GM19463 (cell line): ENCODE measurements at regions not wholly inside any gene's neighbourhood (a gene's known extent, or its start where the extent isn't known, plus 50 kb on each side); places are given as distances from the start of the nearest gene placed in this dataset.

ENCODE experiments used
- ATAC-seq: cut with Tn5 transposase; IDR thresholded peaks from one replicate; pipeline ENCODE4 v1.9.1; 2021; ENCODE audit warnings: mild to moderate bottlenecking, moderate library complexity; ENCODE audit not compliant: unreplicated experiment

DNA sequence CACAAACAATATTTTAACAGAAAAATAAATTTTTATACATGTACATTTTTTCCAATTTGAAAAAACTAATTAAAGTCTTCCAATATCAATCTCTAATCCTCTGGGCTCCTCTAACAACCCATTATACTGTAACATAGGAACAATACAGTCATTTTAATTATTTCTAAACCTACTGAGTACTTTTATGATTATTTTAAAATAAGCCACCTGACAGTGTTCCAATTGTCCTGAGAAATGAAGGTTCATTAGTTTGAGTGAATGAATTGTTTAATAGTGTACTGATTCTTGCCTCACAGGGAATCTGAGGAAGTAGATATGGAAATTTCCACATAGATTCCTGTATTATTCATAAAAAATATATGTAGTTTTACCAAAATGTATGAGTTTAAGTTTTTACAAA is 123.1 kb upstream of the EYS start:
- no peak for ATAC-seq

DNA sequence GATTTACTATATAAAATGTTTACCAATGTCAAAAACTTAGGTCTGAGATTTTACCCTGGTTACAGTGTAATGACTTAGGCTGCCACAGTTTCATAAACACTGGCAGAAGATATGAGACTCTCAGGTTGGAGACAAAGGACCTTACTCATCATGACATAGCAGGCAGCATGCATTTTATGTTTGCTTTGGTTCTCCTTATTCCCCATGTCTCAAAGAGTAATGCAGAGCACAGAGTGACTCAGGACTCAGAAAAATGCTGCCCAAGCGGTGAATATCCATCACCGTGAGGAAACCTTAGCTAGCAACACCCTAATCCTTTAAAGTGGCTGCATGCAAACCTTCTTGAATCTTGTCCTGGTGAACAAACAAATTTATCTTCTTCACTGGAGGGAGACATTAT is 112.1 kb upstream of the EYS start:
- no peak for ATAC-seq

DNA sequence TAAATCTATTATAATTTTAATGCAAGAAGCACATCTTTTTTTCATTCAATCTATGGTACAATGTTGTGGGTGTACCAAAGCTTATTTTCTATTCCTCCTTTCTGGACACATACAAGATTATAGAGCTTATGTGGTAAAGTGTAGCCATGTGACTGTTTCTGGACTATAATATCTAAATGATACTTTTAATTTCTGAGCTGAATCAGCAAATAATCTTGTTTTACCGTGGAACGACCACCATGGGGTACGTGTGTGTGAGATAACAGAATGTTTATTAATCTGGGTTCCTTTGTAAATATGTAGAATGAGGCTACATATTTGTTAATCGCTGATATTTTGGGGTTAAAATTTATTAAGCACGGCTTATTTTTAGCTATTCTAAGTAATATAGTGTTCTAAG is 111.5 kb upstream of the EYS start:
- no peak for ATAC-seq

DNA sequence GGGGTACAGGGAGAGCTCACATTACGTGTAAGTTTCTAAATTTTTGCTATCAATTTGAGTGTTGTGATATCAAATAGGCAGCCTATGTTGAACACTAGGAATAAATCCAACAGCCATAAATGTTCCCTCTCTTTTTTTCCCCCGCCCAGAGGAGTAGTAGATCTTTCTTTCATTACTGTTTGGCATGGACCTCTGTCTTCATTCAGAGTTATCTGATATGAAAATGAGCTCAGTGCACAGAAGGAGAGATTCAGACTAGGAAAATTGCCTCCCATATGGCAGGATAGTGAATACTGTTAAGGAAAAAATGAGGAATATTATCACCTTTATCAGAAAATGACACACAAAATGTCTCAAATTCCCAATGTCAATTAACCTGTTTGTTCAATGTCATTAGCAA is 110.0 kb upstream of the EYS start:
- ATAC-seq: no peak

- ATAC-seq: no peak
These were observed 107.0 kb upstream of the EYS start for GRCh38 chr6:65814071-65814470.

- ATAC-seq: no peak
These were observed 96.2 kb upstream of the EYS start for GRCh38 chr6:65803186-65803585.

DNA sequence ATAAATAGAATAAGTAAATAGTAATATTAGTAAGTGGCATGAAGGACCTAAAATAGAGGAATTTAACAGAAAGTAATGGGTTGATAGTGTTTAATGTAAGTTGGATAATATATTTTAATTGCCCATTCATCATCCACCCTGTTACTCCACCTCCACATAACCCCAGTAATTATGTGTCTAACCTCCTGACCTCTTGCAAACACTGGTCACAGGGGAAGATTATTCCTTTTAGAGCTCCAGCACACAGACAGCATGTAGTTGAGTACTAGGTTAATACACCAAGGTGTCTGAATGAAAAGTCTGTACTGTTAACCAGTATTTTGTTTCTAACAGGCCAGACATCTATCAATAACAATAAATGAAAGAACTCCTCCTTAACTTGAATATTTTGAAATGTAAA is 92.4 kb upstream of the EYS start:
- no peak for ATAC-seq

DNA sequence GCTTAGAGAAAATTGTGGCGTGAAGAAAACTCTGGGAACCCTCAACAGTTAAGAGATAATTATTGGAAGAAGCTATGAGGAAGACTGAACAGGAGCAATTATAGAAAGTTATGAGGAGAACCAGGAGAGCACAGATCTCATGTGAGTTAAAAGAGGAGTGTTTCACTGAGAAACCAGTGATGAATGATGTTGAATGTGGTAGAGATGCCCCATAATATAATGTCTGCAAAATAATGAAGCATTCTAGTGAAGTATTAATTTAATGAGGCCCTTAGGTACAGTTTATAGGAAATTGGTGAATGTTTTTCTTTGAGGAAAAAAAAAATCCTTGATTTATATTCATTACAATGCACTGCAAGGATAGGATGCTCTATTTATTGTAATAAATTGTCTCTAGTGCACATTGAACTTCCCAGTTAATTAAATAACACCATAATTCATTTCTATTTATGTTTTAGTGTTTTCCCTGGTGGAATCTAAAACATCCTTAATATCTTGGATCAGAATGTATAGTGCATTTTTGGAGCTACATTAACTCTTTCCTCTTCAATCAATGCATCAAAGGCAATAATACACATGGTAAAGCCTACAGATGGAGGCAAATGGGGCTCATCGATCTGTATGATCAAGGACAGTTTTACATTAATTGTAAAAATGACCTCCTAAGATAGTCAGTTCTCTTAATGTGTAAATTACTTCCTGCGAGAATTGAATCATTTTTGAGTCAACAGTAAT is 91.4 kb upstream of the EYS start:
- ATAC-seq: no peak

DNA sequence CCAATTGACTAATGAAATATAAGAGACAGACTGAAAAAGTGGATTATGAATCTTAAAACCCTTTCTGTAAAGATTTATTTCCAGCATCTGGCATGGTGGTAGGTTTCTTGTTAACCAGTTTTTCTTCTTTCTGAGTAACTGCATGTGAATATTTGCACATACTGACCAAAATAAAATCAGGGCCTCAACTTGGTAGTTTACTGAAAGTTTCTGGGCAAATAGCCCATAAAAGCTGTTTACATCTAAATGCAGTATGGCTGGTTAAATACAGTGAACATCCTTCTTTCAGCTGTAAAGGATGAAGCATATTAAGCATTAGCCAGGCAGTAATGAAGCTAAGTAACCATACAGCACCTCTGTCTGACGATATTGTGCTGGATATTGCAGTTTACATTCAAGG is 83.6 kb upstream of the EYS start:
- no peak for ATAC-seq

DNA sequence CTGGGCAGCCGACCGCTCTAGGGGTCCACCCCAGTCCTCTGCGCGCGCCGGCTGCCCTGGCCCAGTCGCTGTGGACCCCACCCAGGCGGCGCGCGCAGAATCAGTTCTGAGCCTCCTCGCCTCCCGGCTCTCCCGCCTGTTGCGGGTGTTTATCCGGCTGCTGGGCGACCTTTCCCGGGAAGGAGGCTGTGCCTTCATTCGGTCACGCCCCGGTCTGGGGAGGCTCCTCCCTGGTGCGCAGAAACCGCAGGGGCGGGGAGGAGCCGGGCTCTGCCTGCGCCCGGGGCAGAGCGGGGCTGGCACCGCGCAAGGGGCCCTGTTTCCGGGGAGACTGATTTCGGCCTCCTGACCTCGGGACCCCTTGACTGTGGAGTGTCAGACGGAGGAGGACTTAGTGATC is 80.8 kb upstream of the EYS start:
- no peak for ATAC-seq

DNA sequence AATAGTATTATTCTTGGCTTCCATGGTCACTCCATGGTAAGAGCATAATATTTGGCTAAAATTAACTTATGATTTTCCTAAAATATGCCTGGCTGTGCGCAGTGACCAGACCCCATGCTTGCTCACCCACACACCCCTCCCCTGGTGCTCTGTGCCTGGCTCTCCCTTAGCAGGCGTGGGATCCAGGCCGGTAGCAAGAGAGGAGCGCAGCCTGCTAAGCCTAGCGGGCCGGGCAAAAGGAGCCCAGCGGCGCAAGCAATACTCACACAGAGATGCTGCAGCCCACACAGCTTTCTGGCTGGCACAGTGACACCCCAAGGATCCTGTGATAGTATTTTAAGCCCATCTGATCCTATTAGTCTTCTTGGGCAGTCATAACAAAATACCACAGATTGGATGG is 79.8 kb upstream of the EYS start:
- ATAC-seq: no peak

DNA sequence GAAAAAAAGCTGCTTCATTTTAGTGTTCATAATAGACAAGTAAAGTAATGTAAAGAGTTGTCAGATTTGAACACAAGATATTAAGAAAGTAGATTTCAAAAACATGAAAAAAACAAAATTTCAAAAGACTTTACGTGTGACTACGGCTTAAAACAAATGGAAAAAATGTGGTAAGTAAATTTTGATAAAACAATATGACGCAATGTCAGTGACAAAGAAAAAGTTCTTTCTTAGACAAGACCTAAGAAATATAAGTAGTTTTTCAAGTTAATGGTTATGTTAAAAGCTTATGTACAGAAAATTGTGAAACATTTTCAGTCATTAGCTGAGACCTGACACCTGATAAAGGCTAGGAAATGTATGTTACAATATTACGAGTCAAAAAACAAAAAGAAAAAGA is 73.7 kb upstream of the EYS start:
- no peak for ATAC-seq

DNA sequence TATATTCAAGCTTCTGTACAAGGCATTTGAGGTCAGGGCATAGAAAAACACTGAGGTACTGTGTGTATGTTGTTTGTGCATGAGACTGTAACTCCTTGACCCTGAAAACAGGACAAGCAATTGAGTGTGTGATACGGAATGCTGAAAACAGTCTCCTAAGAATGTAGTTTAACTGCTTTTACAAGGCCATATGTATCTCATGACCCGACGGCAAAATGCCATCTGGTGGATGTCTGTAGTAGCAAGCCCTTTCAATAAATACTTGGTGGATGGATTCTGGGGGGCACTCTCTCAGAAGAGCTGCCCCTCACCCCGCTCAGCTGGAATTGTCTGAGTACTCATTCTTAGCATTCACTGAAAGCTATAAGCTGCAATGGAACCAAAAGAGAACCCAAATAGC is 69.3 kb upstream of the EYS start:
- no peak for ATAC-seq

DNA sequence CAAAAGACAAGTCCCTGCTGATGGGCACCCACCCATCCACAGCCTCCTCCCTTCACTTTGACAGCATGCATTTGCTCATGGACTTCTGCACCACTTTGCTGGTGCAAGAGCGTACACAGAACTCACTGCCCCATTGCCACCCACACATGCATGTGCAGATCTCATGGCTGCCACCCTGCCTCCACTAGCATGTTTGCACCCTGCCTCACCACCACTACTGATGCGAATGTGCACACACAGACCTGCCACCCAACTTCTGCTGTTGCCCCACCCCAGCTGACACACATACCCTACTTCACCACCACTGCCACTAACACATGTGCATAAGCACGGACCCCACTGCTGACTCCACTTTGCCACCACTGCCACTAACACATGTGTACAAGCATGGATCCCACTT is 64.9 kb upstream of the EYS start:
- no peak for ATAC-seq

DNA sequence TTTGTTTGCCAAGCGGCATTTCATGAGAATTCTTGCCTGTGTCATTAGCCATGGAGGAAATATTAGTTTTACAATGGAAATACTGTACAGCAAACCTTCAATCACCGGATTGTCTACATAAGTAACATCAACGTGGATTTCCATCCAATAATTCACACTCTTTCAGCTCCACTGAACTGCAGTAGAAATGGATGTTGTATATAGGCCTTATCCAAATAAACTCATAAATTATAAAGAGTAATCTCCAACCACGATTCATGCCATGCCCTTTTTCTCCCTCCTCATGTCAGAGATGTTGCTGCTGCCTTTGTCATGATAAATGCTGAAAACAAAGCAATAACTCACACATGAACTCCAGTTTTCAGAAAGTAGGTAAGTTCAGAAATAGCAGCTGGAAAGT is 54.9 kb upstream of the EYS start:
- ATAC-seq: no peak

DNA sequence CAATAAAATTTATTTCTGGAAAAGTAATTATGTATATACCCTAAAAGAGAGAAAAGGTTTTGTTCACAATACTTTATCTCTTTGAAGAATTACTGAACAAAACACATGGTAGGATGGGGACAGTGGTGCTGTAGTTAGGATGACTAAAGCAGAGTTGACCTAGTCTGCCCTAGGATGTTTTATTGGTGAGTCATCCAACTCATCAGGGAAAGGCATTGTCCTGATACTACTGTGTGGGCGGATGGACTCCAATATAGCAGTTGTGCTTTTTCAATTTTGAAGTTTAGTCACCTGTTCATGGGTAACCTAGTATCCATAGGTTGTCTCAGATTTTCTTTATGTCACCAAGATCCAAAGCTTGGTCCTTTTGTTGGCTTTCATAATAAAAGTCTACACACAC is 53.3 kb upstream of the EYS start:
- no peak for ATAC-seq
